Skeletal muscle tissue (tissue), 3 donors: ENCODE measurements at regions not wholly inside any gene's neighbourhood (a gene's known extent, or its start where the extent isn't known, plus 50 kb on each side); places are given as distances from the start of the nearest gene placed in this dataset.

Experiments
- H3K27ac ChIP-seq: one replicate; pipeline ENCODE4 v1.7.0; 2013; ENCODE audit warnings: mild to moderate bottlenecking, low read depth, low read length, inconsistent platforms
- H3K27me3 ChIP-seq, 3 donors: one replicate each; pipeline ENCODE4 v1.7.0; 2013; ENCODE audit warnings: low read length in 3 of 3; ENCODE audit not compliant: control insufficient read depth in 3 of 3, insufficient read depth in 3 of 3
- H3K36me3 ChIP-seq, 3 donors: one replicate each; pipeline ENCODE4 v1.7.0; 2013; ENCODE audit warnings: low read length in 3 of 3; ENCODE audit not compliant: control insufficient read depth in 3 of 3, insufficient read depth in 3 of 3
- H3K4me1 ChIP-seq, 3 donors: one replicate each; pipeline ENCODE4 v1.7.0; 2013; ENCODE audit warnings: low read length in 3 of 3, mild to moderate bottlenecking in 3 of 3; ENCODE audit not compliant: control insufficient read depth in 3 of 3, insufficient read depth in 3 of 3
- H3K4me3 ChIP-seq, 3 donors: one replicate each; pipeline ENCODE4 v1.7.0; 2013; ENCODE audit warnings: low read length in 3 of 3
- H3K9ac ChIP-seq, 3 donors: one replicate each; pipeline ENCODE4 v1.7.0; 2013; ENCODE audit warnings: low read length in 3 of 3, mild to moderate bottlenecking in 3 of 3, moderate library complexity in 2 of 3, low read depth in 1 of 3
- H3K9me3 ChIP-seq, 3 donors: one replicate each; pipeline ENCODE4 v1.7.0; 2013; ENCODE audit warnings: low read length in 3 of 3; ENCODE audit not compliant: control insufficient read depth in 3 of 3
- donor health status: Osteomylitis.

DNA sequence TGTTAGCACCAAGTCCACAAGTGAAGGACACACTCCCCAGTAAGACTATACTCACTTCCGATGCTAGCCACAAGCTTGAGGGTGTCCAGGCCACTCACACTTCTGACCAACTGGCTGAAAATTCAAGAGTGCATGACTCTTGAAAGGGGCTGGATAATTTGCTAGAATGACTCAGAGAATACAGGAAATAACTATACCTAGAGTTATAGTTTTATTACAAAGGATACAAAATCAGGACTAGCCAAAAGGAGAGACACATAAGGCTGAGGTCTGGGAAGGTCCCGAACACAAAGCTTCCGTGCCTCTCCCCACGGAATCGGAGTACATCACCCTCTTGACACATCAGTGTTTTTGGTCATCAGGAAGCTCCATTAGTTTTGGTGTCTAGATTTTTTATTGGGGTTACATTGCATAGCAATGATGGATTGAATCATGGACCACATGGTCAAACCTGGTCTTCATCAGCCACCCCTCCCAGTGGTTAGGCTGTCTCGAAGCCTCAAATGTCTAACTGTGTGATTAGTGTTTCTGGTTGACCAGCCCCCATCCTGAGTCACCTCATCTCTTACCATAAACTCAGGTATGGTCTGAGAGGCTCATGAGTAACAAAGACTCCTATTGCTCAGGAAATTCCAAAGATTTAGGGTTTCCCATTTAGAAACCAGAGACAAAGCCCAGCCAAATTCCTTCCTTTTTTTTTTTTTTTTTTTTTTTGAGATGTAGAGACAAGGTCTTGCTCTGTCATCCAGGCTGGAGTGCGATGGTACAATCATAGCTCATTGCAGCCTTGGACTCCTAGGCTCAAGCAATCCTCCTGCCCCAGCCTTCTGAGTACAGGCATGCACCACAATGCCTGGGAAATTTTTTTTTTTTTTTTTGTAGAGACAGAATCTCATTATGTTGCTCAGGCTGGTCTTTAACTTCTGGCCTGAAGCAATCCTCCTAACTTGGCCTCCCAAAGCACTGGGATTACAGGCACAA lies 472.0 kb upstream of the TBX3 start:
- no peaks in the 10 kb centered on the region for H3K4me1 ChIP-seq
- H3K4me3 ChIP-seq: no peak overlapping the region
- no peak overlapping the region for H3K9ac ChIP-seq
- no peaks in the 10 kb centered on the region for H3K36me3 ChIP-seq
- no peaks in the 10 kb centered on the region for H3K27me3 ChIP-seq
- H3K27ac ChIP-seq: no peak overlapping the region
- H3K9me3 ChIP-seq: no peaks in the 10 kb centered on the region

DNA sequence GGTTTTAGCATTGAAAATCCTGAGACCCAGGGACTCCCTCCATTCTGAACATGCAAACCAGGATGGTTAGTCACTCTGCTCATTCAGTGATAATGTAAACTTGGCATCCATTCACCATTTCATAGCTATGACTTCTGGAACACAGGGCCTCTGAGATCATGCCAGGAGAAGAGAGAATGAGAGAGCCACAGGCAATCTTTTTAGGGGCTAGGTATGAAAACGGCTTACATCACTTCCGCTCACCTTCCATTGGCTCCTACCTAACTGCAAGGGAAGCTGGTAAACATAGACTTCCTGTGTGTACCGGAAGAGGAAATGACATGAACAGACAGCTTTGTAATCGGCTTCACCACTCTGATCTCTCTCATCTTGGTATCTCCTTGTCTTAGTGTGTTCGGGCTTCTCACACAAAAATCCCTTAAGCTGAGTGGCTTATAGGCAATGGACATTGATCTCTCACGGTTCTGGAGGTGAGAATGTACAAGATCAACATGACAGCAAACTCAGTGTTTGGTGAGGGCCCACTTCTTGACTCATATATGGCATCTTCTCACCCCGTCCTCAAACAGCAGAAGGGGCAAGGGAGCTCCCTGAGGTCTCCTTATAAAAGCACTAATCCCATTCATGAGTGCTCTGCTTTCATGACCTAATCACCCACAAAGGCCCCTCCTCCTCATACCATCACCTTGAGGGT lies 465.9 kb upstream of the TBX3 start:
- Histone ChIP-seq H3K36me3 (no peaks in the 10 kb centered on the region), H3K27ac (no peak overlapping the region), H3K4me3 (no peak overlapping the region), H3K27me3 (no peaks in the 10 kb centered on the region), H3K9me3 (no peaks in the 10 kb centered on the region), H3K4me1 (no peaks in the 10 kb centered on the region), H3K9ac (no peak overlapping the region)

DNA sequence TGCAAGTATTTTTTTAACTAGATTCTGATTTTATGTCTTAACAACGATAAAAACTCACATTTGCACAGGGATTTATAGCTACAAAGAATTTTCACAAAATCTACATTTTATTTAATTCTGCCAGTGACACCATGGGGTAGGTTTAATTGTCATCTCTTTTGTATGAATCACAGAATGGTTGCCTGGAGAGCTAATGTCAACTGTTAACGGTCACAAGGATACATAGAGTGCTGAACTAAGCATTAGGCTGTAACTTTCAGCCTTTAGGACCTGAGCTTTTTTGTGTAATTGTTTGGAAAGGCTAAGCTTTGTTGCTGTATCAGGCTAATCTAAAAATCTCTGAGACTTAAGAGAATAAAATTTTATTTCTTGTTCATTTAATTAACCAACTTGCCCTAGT lies 465.3 kb upstream of the TBX3 start:
- Histone ChIP-seq H3K4me1 (no peaks in the 10 kb centered on the region), H3K4me3 (no peak overlapping the region), H3K27ac (no peak overlapping the region), H3K27me3 (no peaks in the 10 kb centered on the region), H3K9ac (no peak overlapping the region), H3K9me3 (no peaks in the 10 kb centered on the region), H3K36me3 (no peaks in the 10 kb centered on the region)

DNA sequence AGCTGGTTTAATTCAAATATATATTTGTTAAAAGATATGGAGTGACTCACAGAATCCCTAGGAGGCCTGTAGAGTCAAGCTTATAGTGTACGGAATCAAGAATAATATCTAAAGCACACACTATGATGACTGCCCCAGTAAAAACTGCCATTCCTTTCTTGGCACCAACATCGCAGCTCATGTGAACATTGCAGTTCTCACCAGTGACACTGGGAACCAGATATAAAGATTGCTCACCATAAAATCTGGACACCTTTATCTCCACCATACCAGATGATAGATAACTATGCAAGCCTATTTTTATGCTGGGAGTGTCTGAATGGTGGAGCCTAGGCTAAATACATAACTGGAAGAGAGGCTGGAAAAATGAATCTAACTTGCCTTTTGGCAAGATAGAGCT lies 463.9 kb upstream of the TBX3 start:
- Histone ChIP-seq H3K27ac (no peak overlapping the region), H3K9ac (no peak overlapping the region), H3K4me1 (no peaks in the 10 kb centered on the region), H3K9me3 (no peaks in the 10 kb centered on the region), H3K27me3 (no peaks in the 10 kb centered on the region), H3K4me3 (no peak overlapping the region), H3K36me3 (no peaks in the 10 kb centered on the region)

DNA sequence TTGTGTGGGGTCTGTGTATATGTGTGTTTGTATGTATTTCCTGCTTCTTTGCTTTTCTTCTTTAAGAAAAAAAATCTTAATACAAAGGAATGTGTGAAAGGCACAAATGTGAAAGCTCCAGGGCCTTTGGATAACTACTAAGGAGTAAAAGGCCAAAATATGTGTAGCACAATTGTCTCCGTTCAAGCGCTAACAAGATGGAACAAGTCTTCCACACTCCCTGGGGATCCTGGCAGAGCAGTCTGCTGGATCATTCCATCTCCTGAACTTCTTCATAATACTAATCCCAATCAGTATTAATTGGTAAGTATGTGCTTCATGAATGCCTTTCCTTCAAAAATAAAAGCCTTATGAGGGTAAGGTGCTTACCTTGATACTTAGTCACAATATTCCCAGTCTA lies 462.5 kb upstream of the TBX3 start:
- Histone ChIP-seq H3K9ac (no peak overlapping the region), H3K27ac (no peak overlapping the region), H3K9me3 (no peaks in the 10 kb centered on the region), H3K4me3 (no peak overlapping the region), H3K27me3 (no peaks in the 10 kb centered on the region), H3K4me1 (no peaks in the 10 kb centered on the region), H3K36me3 (no peaks in the 10 kb centered on the region)

DNA sequence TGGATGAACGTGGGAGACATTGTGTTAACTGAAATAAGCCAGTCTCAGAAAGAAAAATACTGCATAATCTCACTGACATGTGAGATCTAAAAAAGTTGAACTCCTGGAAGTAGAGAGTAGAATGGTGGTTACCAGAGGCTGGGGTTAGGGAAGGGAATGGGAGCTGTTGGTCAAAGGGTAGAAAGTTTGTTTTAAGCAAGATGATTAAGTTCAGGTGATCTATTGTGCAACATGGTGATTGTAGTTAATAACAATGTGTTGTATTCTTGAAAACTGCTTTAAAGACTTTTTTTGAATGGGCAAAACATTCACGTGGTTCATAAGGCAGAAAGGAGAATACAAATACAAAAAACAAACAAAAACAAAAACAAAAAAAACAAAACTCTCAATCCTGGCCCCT lies 460.4 kb upstream of the TBX3 start:
- H3K4me3 ChIP-seq: no peak overlapping the region
- H3K27ac ChIP-seq: no peak overlapping the region
- H3K9ac ChIP-seq: no peak overlapping the region
- H3K27me3 ChIP-seq: no peaks in the 10 kb centered on the region
- H3K9me3 ChIP-seq: no peaks in the 10 kb centered on the region
- H3K4me1 ChIP-seq: no peaks in the 10 kb centered on the region
- no peaks in the 10 kb centered on the region for H3K36me3 ChIP-seq

DNA sequence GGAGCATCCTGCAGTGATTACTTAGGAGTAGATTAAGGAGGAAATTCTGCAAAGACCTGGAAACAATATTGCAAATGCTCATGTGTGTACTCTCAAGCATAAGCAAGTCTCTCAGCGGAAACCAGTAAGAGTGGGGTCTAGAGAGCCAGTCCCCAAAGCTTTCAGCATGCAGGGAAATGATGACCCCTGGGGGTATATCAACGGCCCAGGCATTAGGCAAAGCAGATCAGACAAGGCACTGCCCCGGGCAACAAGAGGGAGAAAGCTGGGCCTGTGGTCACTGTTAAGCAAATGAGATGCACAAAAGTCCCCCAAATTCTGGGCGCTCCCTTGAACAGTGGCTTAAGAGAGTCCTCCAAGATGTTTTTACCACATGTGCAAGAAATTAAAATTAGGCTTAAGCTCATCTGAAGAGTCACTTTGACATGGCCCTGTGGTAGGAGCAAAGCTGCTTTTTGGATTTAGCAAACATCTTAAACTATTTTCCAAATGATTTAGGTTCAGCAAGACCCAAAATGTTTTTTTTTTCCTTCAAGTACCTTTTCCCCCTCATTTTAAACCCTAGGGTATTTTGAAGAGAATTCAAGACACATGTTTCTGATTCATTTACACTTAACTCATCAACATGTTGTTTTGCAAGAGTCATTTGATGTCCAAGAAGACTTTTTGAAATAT lies 457.1 kb upstream of the TBX3 start:
- Histone ChIP-seq H3K4me1 (no peaks in the 10 kb centered on the region), H3K27me3 (no peaks in the 10 kb centered on the region), H3K27ac (no peak overlapping the region), H3K9ac (no peak overlapping the region), H3K9me3 (no peaks in the 10 kb centered on the region), H3K36me3 (no peaks in the 10 kb centered on the region), H3K4me3 (no peak overlapping the region)

DNA sequence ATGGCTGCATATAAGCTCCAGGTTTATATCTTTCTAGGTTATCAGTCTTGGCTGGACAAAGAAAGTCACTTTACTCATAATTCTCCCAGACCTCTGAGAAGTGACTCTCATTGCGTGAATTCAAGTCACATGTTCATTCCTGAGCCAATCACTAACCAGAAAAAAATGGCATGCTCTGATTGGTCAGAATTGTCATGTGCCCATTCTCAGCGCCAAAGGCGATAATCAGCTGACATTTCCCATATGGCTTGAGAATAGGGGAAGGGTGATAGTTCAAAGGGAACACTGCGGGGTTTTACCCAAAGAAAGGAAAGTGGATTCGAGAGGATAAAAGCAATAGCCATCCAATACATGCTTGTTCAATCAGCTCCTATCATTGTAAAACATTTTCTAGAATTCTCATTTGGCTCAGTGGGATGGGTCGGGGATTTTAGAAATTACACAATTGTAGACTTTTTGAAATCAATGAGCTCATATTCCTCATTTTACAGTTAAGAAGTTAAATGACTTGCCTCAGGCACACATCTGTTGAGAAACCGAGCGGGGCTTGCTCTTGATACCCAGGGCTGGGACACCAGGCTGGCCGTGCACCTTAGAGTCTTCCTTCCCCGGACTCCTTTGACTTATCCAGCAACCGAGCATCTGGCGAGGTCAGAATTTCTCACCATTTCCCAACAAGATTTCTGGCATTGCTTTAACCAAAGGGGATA lies 454.0 kb upstream of the TBX3 start:
- H3K4me1 ChIP-seq: peaks cover 0 to 7% (median 5%) of the 10 kb centered on the region in 3 donors
- H3K4me3 ChIP-seq: no peak overlapping the region
- no peaks in the 10 kb centered on the region for H3K9me3 ChIP-seq
- no peaks in the 10 kb centered on the region for H3K27me3 ChIP-seq
- no peaks in the 10 kb centered on the region for H3K36me3 ChIP-seq
- no peak overlapping the region for H3K9ac ChIP-seq
- H3K27ac ChIP-seq: no peak overlapping the region

DNA sequence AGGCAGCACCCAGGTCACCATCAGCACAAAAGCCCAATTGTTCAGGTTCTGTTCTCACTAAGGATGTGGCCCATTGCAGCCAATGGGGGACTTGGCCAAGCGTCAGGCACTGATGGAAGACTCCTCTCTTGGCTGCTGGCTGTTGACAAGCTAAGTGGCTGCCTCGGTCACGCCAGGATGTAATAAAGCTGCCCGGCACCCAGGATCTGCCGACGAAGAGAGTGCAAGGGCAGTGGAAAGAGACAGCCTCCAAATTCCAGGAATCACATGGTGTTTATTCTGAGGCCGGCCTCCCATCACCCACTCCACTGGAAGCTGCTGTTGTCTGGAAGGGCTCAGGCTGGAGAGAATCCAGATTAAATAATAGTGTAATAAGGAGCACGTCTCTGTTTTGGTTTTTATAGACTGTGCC lies 451.8 kb upstream of the TBX3 start:
- H3K9ac ChIP-seq: no peak overlapping the region
- no peak overlapping the region for H3K4me3 ChIP-seq
- no peaks in the 10 kb centered on the region for H3K36me3 ChIP-seq
- no peaks in the 10 kb centered on the region for H3K27me3 ChIP-seq
- H3K27ac ChIP-seq: no peak overlapping the region
- H3K9me3 ChIP-seq: no peaks in the 10 kb centered on the region
- peaks cover 0 to 7% (median 5%) of the 10 kb centered on the region in 3 donors for H3K4me1 ChIP-seq
